ENCODE measurements at regions not wholly inside any gene's neighbourhood (a gene's known extent, or its start where the extent isn't known, plus 50 kb on each side); places are given as distances from the start of the nearest gene placed in this dataset.

GRCh38 chr10:81784111-81784597 is 90.8 kb upstream of the NRG3 start:
- no peak for TF ChIP-seq POLR2AphosphoS5 (IDR thresholded peaks at IDR 0.05)
- TF ChIP-seq CTCF (IDR thresholded peaks at IDR 0.05), result no peak

Data from breast epithelium (tissue), 3 donors.